Lung (tissue), 11 donors: ENCODE measurements at regions not wholly inside any gene's neighbourhood (a gene's known extent, or its start where the extent isn't known, plus 50 kb on each side); places are given as distances from the start of the nearest gene placed in this dataset.

Experiments
- ATAC-seq: fragments of 200-7000 bp; cut with Tn5 transposase; one replicate; pipeline ENCODE4 v1.9.1; 2020; ENCODE audit warnings: moderate number of reproducible peaks; ENCODE audit not compliant: insufficient read depth, low FRiP score
- DNase-seq, 3 donors: peaks; one replicate each; pipeline ENCODE4 v3.0.0-alpha.2; 2013 to 2017
- H3K27ac ChIP-seq, 2 donors: one replicate each; pipeline ENCODE4 v1.5.1; 2013; ENCODE audit warnings: mild to moderate bottlenecking in 2 of 2, moderate library complexity in 2 of 2, control low read depth in 1 of 2, inconsistent platforms in 1 of 2, low read depth in 1 of 2, low read length in 1 of 2
- H3K27me3 ChIP-seq, 3 donors: one replicate each; pipeline ENCODE4 v1.5.1; 2013; ENCODE audit warnings: low read length in 2 of 3; ENCODE audit not compliant: control insufficient read depth in 3 of 3, insufficient read depth in 3 of 3
- H3K36me3 ChIP-seq, 4 donors: one replicate each; pipeline ENCODE4 v1.5.1; 2013; ENCODE audit warnings: low read length in 4 of 4, mild to moderate bottlenecking in 1 of 4, moderate library complexity in 1 of 4; ENCODE audit not compliant: control insufficient read depth in 4 of 4, insufficient read depth in 4 of 4
- H3K4me1 ChIP-seq, 5 donors: one replicate each; pipeline ENCODE4 v1.5.1; 2013; ENCODE audit warnings: low read length in 5 of 5, mild to moderate bottlenecking in 2 of 5, moderate library complexity in 1 of 5; ENCODE audit not compliant: control insufficient read depth in 5 of 5, insufficient read depth in 5 of 5
- H3K4me3 ChIP-seq: one replicate; pipeline ENCODE4 v1.5.1; 2013; ENCODE audit warnings: mild to moderate bottlenecking, control low read depth, moderate library complexity
- H3K9ac ChIP-seq, 2 donors: one replicate each; pipeline ENCODE4 v1.5.1; 2013; ENCODE audit warnings: low read length in 2 of 2, control low read depth in 1 of 2; ENCODE audit not compliant: insufficient read depth in 1 of 2
- H3K9me3 ChIP-seq, 4 donors: one replicate each; pipeline ENCODE4 v1.5.1; 2013; ENCODE audit warnings: low read length in 3 of 4, mild to moderate bottlenecking in 1 of 4, moderate library complexity in 1 of 4; ENCODE audit not compliant: control insufficient read depth in 4 of 4, insufficient read depth in 3 of 4
- WGBS, 2 donors: extraction: QIAGEN DNeasy Blood & Tissue Kit; methylation state at CpG; one replicate each; pipeline ENCODE4 v1.1.7; 2013; 5-methylcytosine and 5-hydroxymethylcytosine counted together
- TF ChIP-seq, protein P1 (sequence below): IDR thresholded peaks from 2 replicates; pipeline ENCODE4 v1.5.1; 2012; ENCODE audit warnings: mild to moderate bottlenecking; ENCODE audit errors: control extremely low read depth, extremely low read depth
- donor health status: control.
- donor health status: control.
- donor health status: Bipolar disorder and iron deficiency.
- donor health status: healthy.
- donor health status: DM: yes; HTN: yes; CAD: no.

DNA sequence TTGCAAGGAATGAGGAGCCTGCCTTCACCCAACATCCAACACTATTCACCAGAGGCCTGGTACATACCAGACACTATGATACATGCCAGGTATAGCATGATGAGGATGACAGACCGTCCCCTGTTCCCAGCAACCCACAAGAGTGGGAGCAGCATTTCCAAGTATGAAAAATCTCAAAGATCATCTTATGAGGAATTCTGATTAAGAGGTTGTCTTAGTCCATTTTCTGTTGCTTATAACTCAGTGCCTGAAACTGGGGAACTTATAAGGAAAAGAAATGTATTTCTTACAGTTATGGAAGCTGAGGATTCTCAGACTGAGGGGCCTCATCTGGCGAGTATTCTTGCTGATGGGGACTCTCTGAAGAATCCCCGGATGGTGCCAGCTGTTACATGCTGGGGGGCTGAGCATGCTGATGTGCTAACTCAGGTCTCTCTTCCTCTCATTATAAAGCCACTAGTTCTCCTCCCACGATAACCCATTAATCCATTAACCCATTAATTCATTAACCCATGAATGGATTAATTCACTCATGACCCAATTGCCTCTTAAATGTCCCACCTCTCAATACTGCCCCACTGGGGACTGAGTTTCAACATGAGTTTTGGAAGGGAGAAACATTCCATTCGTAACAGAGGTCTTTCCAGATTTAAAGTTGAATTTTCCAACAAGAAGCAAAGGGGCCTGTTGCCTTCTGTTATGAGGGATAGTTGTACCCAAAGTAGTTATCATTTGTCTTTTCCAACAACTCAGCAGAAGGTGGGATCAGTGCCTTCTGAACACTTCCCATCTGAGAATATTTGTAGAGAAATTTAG is 173.9 kb downstream of the HERPUD2 start:
- H3K9ac ChIP-seq: no peak overlapping the region
- DNase-seq (no peak), ATAC-seq (no peak)
- H3K9me3 ChIP-seq: peaks cover 0 to 3% (median 0%) of the 10 kb centered on the region in 4 donors
- TF ChIP-seq, protein P1, sequence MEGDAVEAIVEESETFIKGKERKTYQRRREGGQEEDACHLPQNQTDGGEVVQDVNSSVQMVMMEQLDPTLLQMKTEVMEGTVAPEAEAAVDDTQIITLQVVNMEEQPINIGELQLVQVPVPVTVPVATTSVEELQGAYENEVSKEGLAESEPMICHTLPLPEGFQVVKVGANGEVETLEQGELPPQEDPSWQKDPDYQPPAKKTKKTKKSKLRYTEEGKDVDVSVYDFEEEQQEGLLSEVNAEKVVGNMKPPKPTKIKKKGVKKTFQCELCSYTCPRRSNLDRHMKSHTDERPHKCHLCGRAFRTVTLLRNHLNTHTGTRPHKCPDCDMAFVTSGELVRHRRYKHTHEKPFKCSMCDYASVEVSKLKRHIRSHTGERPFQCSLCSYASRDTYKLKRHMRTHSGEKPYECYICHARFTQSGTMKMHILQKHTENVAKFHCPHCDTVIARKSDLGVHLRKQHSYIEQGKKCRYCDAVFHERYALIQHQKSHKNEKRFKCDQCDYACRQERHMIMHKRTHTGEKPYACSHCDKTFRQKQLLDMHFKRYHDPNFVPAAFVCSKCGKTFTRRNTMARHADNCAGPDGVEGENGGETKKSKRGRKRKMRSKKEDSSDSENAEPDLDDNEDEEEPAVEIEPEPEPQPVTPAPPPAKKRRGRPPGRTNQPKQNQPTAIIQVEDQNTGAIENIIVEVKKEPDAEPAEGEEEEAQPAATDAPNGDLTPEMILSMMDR: no peak
- H3K27me3 ChIP-seq: peaks cover 3 to 14% (median 4%) of the 10 kb centered on the region in 3 donors
- H3K27ac ChIP-seq: no peak overlapping the region
- no peaks in the 10 kb centered on the region for H3K4me1 ChIP-seq
- 60 to 66% methylated on average over 5 of the region's 5 CpGs for WGBS, 2 donors
- no peak overlapping the region for H3K4me3 ChIP-seq
- no peaks in the 10 kb centered on the region for H3K36me3 ChIP-seq

GRCh38 chr7:35519971-35520809 is 174.7 kb downstream of the HERPUD2 start:
- 39 to 41% methylated on average over 14 of the region's 14 CpGs for WGBS, 2 donors
- ATAC-seq: peak; percentile 88

GRCh38 chr7:35518767-35519166 is 176.2 kb downstream of the HERPUD2 start:
- TF ChIP-seq, protein P1: no peak

More at GRCh38 chr7:35519971-35520809, 174.7 kb downstream of the HERPUD2 start:
- TF ChIP-seq, protein P1: peak; percentile 45
- Histone ChIP-seq H3K9me3 (peaks cover 0 to 3% (median 0%) of the 10 kb centered on the region in 4 donors), H3K4me3 (no peak overlapping the region), H3K4me1 (no peaks in the 10 kb centered on the region), H3K27ac (no peak overlapping the region), H3K9ac (no peak overlapping the region), H3K27me3 (peaks cover 3 to 14% (median 4%) of the 10 kb centered on the region in 3 donors), H3K36me3 (no peaks in the 10 kb centered on the region)
- DNase-seq: peak; percentile 79 to 90 (median 87)

More at GRCh38 chr7:35518767-35519166, 176.2 kb downstream of the HERPUD2 start:
- Histone ChIP-seq H3K9me3 (peaks cover 0 to 3% (median 0%) of the 10 kb centered on the region in 4 donors), H3K9ac (no peak overlapping the region), H3K36me3 (no peaks in the 10 kb centered on the region), H3K27ac (no peak overlapping the region), H3K4me3 (no peak overlapping the region), H3K27me3 (peaks cover 3 to 14% (median 4%) of the 10 kb centered on the region in 3 donors), H3K4me1 (no peaks in the 10 kb centered on the region)
- 72 to 79% methylated on average over 3 of the region's 3 CpGs for WGBS, 2 donors
- ATAC-seq (no peak), DNase-seq (no peak)
